ENCODE measurements at regions not wholly inside any gene's neighbourhood (a gene's known extent, or its start where the extent isn't known, plus 50 kb on each side); places are given as distances from the start of the nearest gene placed in this dataset.

DNA sequence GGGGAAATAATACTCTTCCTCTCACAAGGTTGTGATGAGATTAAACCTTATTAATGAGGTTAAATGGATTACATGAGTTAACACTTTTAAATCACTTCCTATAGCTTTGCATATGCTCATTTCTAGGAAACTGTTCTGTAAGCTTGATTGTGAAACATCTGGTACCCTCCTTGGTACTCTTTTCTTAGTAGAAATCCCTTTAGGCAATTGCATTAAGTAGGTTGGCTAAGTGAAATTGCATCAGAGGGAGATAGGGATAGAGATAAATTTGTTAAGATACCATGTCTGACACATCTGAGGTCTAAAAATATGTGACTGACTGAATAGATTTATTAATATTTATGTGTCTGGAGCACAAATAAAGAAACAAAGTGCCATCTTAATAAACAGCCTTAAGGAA, 275.9 kb upstream of the MAP2 start:
- H3K4me3 ChIP-seq (ENCODE audit: control extremely low read depth in 1 of 5, extremely low read depth in 1 of 5, insufficient read depth in 1 of 5, low read depth in 2 of 5, low read length in 4 of 5), result no peak overlapping the region
- ChIA-PET CTCF (no interaction called here), POLR2A (no interaction called here)
- no peak overlapping the region for H3K4me2 ChIP-seq (replicated peaks; ENCODE audit: low read depth, low read length, poor library complexity, severe bottlenecking)
- no peak overlapping the region for H3K27ac ChIP-seq (ENCODE audit: low read length in 2 of 2)
- no peaks in the 10 kb centered on the region for H3K4me1 ChIP-seq (ENCODE audit: control insufficient read depth in 2 of 2, insufficient read depth in 2 of 2, low read length in 2 of 2)
- no peaks in the 10 kb centered on the region for H4K20me1 ChIP-seq (ENCODE audit: control insufficient read depth, insufficient read depth, low read length, poor library complexity, severe bottlenecking)
- H3K27me3 ChIP-seq (replicated peaks in 1 of 4; ENCODE audit: control extremely low read depth in 1 of 4, control insufficient read depth in 3 of 4, insufficient read depth in 4 of 4, low read length in 3 of 4), result no peaks in the 10 kb centered on the region
- no peaks in the 10 kb centered on the region for H3K4me1 Mint-ChIP-seq
- no peak overlapping the region for H2AFZ ChIP-seq (ENCODE audit: insufficient read depth, low read depth, low read length, poor library complexity, severe bottlenecking)
- H3K9me3 ChIP-seq (ENCODE audit: control extremely low read depth in 1 of 3, control insufficient read depth in 2 of 3, insufficient read depth in 1 of 3, low read length in 2 of 3), result no peaks in the 10 kb centered on the region
- intact Hi-C loops (cut with micrococcal nuclease), result no loop called here
- H3K79me2 ChIP-seq (ENCODE audit: control insufficient read depth, insufficient read depth, low read length), result no peaks in the 10 kb centered on the region
- ATAC-seq (ENCODE audit: low read depth) (no peak), DNase-seq (no peak)
- no peaks in the 10 kb centered on the region for H3K36me3 ChIP-seq (replicated peaks in 1 of 2; ENCODE audit: control extremely low read depth in 1 of 2, control insufficient read depth in 1 of 2, extremely low read depth in 1 of 2, insufficient read depth in 2 of 2, low read length in 1 of 2)
- no peaks in the 10 kb centered on the region for H3K9me3 Mint-ChIP-seq (ENCODE audit: insufficient read depth)
- no peak overlapping the region for H3K4me3 Mint-ChIP-seq
- H3K27ac Mint-ChIP-seq, result no peak overlapping the region
- H3K27me3 Mint-ChIP-seq, result no peaks in the 10 kb centered on the region
- no peak for TF ChIP-seq EZH2 (IDR thresholded peaks at IDR 0.05; ENCODE audit: borderline replicate concordance, insufficient read depth, low read depth, low read length, poor library complexity, severe bottlenecking)
- TF ChIP-seq CTCF (IDR thresholded peaks at IDR 0.05), result no peak
- no peak overlapping the region for H3K9ac ChIP-seq (ENCODE audit: low read length)

DNA sequence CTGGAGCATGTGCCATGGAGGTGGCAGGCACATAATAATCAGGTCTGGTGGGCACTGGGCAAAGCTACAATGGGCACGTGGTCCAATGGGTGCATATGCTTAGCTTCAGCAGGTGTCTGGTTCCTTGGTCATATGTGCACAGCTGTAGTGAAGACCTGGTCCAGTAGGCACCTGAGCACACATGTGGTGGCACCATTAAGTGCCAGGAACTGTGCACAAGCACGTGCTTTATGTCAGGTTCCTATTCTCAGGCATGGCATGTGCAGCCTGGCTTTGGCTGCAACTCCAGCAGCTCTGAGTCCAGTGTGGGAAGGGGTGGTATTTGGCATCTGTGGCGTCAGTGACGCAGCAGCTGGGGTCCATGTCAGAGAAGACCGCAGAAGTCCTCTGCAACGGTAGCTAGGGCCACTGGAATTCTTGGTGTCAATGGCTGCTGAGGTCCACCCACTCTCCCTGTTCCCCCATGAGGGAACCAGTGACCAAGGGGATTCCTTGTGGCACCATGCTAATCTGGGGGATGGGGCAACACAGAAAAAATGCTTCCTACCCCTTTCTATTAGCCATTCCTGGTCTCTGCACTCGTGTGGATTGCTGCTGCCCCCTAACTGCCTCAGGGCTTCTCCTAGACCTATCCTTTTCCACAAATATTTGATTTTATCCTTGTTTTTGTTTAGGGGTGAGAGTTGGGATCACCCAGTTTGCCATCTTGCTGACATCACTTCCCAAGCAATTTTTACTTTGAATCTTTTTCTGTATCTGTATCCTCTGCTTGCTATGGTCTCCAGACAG, 262.9 kb upstream of the MAP2 start:
- Histone ChIP-seq H3K27me3 (replicated peaks in 1 of 4; ENCODE audit: control extremely low read depth in 1 of 4, control insufficient read depth in 3 of 4, insufficient read depth in 4 of 4, low read length in 3 of 4) (no peaks in the 10 kb centered on the region), H3K9me3 (ENCODE audit: control extremely low read depth in 1 of 3, control insufficient read depth in 2 of 3, insufficient read depth in 1 of 3, low read length in 2 of 3) (no peaks in the 10 kb centered on the region), H3K4me2 (replicated peaks; ENCODE audit: low read depth, low read length, poor library complexity, severe bottlenecking) (no peak overlapping the region), H3K79me2 (ENCODE audit: control insufficient read depth, insufficient read depth, low read length) (no peaks in the 10 kb centered on the region), H3K9ac (ENCODE audit: low read length) (no peak overlapping the region), H3K4me3 (ENCODE audit: control extremely low read depth in 1 of 5, extremely low read depth in 1 of 5, insufficient read depth in 1 of 5, low read depth in 2 of 5, low read length in 4 of 5) (no peak overlapping the region), H3K4me1 (ENCODE audit: control insufficient read depth in 2 of 2, insufficient read depth in 2 of 2, low read length in 2 of 2) (no peaks in the 10 kb centered on the region), H2AFZ (ENCODE audit: insufficient read depth, low read depth, low read length, poor library complexity, severe bottlenecking) (no peak overlapping the region), H3K27ac (ENCODE audit: low read length in 2 of 2) (no peak overlapping the region), H4K20me1 (ENCODE audit: control insufficient read depth, insufficient read depth, low read length, poor library complexity, severe bottlenecking) (no peaks in the 10 kb centered on the region), H3K36me3 (replicated peaks in 1 of 2; ENCODE audit: control extremely low read depth in 1 of 2, control insufficient read depth in 1 of 2, extremely low read depth in 1 of 2, insufficient read depth in 2 of 2, low read length in 1 of 2) (no peaks in the 10 kb centered on the region)
- CTCF ChIA-PET, result no interaction called here
- no peak for TF ChIP-seq CTCF (IDR thresholded peaks at IDR 0.05)
- DNase-seq (no peak), ATAC-seq (ENCODE audit: low read depth) (no peak)
- intact Hi-C loops (cut with micrococcal nuclease), result no loop called here
- Mint-ChIP-seq H3K27ac (no peak overlapping the region), H3K9me3 (ENCODE audit: insufficient read depth) (no peaks in the 10 kb centered on the region), H3K4me1 (no peaks in the 10 kb centered on the region), H3K4me3 (no peak overlapping the region), H3K27me3 (no peaks in the 10 kb centered on the region)
- WGBS (ENCODE audit: insufficient coverage), result 83% methylated on average over 5 of the region's 7 CpGs
- POLR2A ChIA-PET, result no interaction called here
